ENCODE measurements at regions not wholly inside any gene's neighbourhood (a gene's known extent, or its start where the extent isn't known, plus 50 kb on each side); places are given as distances from the start of the nearest gene placed in this dataset.

DNA sequence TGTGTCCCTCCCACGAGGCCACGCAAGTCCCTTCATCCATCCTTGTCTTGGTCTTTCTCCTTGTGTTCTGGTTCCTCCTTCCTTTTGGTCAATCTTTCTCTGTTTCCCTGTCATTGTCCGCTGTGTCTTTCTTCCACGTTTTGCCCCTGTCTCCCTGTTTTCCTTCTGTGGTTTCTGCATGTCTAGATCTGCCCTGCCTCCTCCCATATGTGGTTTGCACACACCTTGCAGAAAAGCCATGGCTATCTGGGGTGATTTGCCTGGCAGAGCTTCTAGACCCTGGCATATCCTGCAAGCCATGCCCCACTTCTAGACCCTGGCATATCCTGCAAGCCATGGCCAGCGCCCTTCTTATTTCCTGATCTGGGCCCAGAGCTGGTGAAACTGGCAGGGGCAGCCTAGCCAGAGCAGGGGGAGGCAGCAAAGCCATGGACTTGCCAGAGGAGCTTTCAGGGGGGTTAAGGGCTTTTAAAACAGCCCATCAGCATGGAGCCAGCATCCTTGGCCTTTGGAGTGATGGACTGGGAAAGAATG, 131.6 kb upstream of the NECTIN1 start:
- Histone ChIP-seq H4K20me1 (ENCODE audit: insufficient read depth) (no peaks in the 10 kb centered on the region), H3K36me3 (ENCODE audit: insufficient read depth, low read length) (no peaks in the 10 kb centered on the region), H3K4me3 (ENCODE audit: low read length) (no peak overlapping the region), H2AFZ (ENCODE audit: low read depth, low read length) (no peak overlapping the region), H3K9ac (ENCODE audit: low read length) (no peak overlapping the region), H3K9me3 (ENCODE audit: low read length) (no peaks in the 10 kb centered on the region), H3K9me2 (ENCODE audit: insufficient read depth, low read length) (no peaks in the 10 kb centered on the region), H3K27me3 (ENCODE audit: insufficient read depth, low read depth, low read length) (no peaks in the 10 kb centered on the region), H3K27ac (ENCODE audit: low read length) (no peak overlapping the region), H3K4me2 (ENCODE audit: low read length) (no peak overlapping the region), H3F3A (ENCODE audit: insufficient read depth, low read length, poor library complexity, severe bottlenecking) (no peaks in the 10 kb centered on the region), H3K79me2 (replicated peaks; ENCODE audit: insufficient read depth, low read length) (no peaks in the 10 kb centered on the region)
- TF ChIP-seq EP300 (conservative IDR thresholded peaks at IDR 0.05; ENCODE audit: poor library complexity, severe bottlenecking), result no peak

DNA sequence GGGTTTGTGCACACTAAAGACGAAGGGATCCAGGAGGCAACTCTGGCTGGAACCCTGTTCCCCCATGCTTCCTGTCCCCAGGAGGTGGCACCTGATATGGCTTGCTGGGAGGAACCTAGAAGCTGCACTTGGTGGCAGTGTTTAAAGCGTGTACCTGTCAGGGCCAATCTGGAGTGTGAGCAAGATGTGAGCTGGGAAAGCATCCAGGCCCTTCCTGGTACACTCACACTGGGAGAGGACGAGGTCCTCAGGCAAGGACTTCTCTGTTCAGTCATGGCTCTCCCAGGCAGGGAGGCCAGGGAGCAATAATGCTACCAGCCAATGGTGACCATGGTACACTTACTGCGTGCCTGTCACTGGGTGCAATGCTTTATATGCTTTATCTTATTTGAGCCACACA, 130.7 kb upstream of the NECTIN1 start:
- Histone ChIP-seq H3K79me2 (replicated peaks; ENCODE audit: insufficient read depth, low read length) (no peaks in the 10 kb centered on the region), H2AFZ (ENCODE audit: low read depth, low read length) (no peak overlapping the region), H3F3A (ENCODE audit: insufficient read depth, low read length, poor library complexity, severe bottlenecking) (no peaks in the 10 kb centered on the region), H3K4me2 (ENCODE audit: low read length) (no peak overlapping the region), H3K36me3 (ENCODE audit: insufficient read depth, low read length) (no peaks in the 10 kb centered on the region), H3K27ac (ENCODE audit: low read length) (no peak overlapping the region), H3K9me3 (ENCODE audit: low read length) (no peaks in the 10 kb centered on the region), H3K4me3 (ENCODE audit: low read length) (no peak overlapping the region), H3K9ac (ENCODE audit: low read length) (no peak overlapping the region), H3K27me3 (ENCODE audit: insufficient read depth, low read depth, low read length) (no peaks in the 10 kb centered on the region), H3K9me2 (ENCODE audit: insufficient read depth, low read length) (no peaks in the 10 kb centered on the region), H4K20me1 (ENCODE audit: insufficient read depth) (no peaks in the 10 kb centered on the region)
- TF ChIP-seq RAD21 (conservative IDR thresholded peaks at IDR 0.05), result no peak
- no peak for TF ChIP-seq POLR2AphosphoS5 (IDR thresholded peaks at IDR 0.05)
- TF ChIP-seq REST (IDR thresholded peaks at IDR 0.05; ENCODE audit: borderline replicate concordance), result no peak
- TF ChIP-seq TAF1 (IDR thresholded peaks at IDR 0.05; ENCODE audit: low read depth), result no peak
- no peak for TF ChIP-seq CTCF (IDR thresholded peaks at IDR 0.05; ENCODE audit: poor library complexity, severe bottlenecking)
- no peak for TF ChIP-seq MXI1 (conservative IDR thresholded peaks at IDR 0.05; ENCODE audit: poor library complexity, severe bottlenecking)
- TF ChIP-seq EZH2 (IDR thresholded peaks at IDR 0.05; ENCODE audit: borderline replicate concordance, insufficient read depth, low read length, poor library complexity, severe bottlenecking), result no peak
- TF ChIP-seq SMC3 (conservative IDR thresholded peaks at IDR 0.05; ENCODE audit: poor library complexity), result no peak
- no peak for TF ChIP-seq EP300 (conservative IDR thresholded peaks at IDR 0.05; ENCODE audit: poor library complexity, severe bottlenecking)

DNA sequence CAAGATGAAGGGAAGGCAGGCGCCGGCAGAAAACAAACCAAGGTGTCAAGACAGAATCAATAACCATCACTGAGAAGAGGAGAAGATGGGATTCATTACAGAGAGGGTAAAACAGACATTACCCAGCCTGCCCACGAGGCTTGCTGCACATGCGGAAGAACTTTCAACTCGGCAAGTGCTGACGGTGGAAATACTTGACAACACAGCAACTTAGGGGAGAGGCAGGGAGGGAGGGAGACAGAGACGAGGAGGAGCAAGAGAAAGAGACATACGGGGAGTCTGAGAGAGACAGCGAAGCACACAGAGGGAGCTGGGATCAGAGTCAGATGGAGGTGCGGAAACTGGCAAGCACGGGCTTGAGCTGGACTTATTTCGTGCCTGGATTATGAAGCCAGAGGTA, 129.3 kb upstream of the NECTIN1 start:
- no peak for TF ChIP-seq EZH2 (IDR thresholded peaks at IDR 0.05; ENCODE audit: borderline replicate concordance, insufficient read depth, low read length, poor library complexity, severe bottlenecking)
- TF ChIP-seq POLR2AphosphoS5 (IDR thresholded peaks at IDR 0.05), result peak; percentile 47
- Histone ChIP-seq H4K20me1 (ENCODE audit: insufficient read depth) (no peaks in the 10 kb centered on the region), H3K4me2 (ENCODE audit: low read length) (no peak overlapping the region), H3K9ac (ENCODE audit: low read length) (no peak overlapping the region), H3K36me3 (ENCODE audit: insufficient read depth, low read length) (no peaks in the 10 kb centered on the region), H3K79me2 (replicated peaks; ENCODE audit: insufficient read depth, low read length) (no peaks in the 10 kb centered on the region), H3K9me3 (ENCODE audit: low read length) (no peaks in the 10 kb centered on the region), H3K4me3 (ENCODE audit: low read length) (no peak overlapping the region), H3K9me2 (ENCODE audit: insufficient read depth, low read length) (no peaks in the 10 kb centered on the region), H3K27me3 (ENCODE audit: insufficient read depth, low read depth, low read length) (no peaks in the 10 kb centered on the region), H3K27ac (ENCODE audit: low read length) (no peak overlapping the region), H3F3A (ENCODE audit: insufficient read depth, low read length, poor library complexity, severe bottlenecking) (no peaks in the 10 kb centered on the region), H2AFZ (ENCODE audit: low read depth, low read length) (no peak overlapping the region)
